SK-N-SH treated with all-trans-retinoic acid at 6 μM for 48 hours (cell line): ENCODE measurements at regions not wholly inside any gene's neighbourhood (a gene's known extent, or its start where the extent isn't known, plus 50 kb on each side); places are given as distances from the start of the nearest gene placed in this dataset.

ENCODE experiments used
- ATAC-seq: fragments of 200-7000 bp; cut with Tn5 transposase; 3 replicates; pipeline ENCODE4 v1.9.1; 2020; ENCODE audit warnings: mild to moderate bottlenecking, moderate library complexity
- ARNTL ChIP-seq: fragments of 450-650 bp; formaldehyde crosslinking; IDR thresholded peaks from 2 replicates; pipeline ENCODE4 v1.5.0; 2020; ENCODE audit warnings: low read depth, mild to moderate bottlenecking, moderate library complexity, borderline replicate concordance
- BACH2 ChIP-seq: fragments of 250-450 bp; sonication (Bioruptor Pico); IDR thresholded peaks from 2 replicates; pipeline ENCODE4 v1.9.0; 2021; ENCODE audit warnings: mild to moderate bottlenecking, borderline replicate concordance
- CREB5 ChIP-seq: fragments of 250-450 bp; sonication (Bioruptor Pico); IDR thresholded peaks from 2 replicates; pipeline ENCODE4 v1.5.1; 2020; ENCODE audit warnings: low read depth, mild to moderate bottlenecking, moderate library complexity
- CSDC2 ChIP-seq: fragments of 250-450 bp; sonication (Bioruptor Pico); IDR thresholded peaks from 2 replicates; pipeline ENCODE4 v1.5.0; 2020; ENCODE audit warnings: mild to moderate bottlenecking, moderate library complexity
- CSRNP3 ChIP-seq: fragments of 250-450 bp; sonication (Bioruptor Pico); IDR thresholded peaks from 2 replicates; pipeline ENCODE4 v1.5.1; 2021; ENCODE audit warnings: mild to moderate bottlenecking, moderate library complexity
- ESRRG ChIP-seq: fragments of 250-450 bp; sonication (Bioruptor Pico); IDR thresholded peaks from 2 replicates; pipeline ENCODE4 v1.6.1; 2021; ENCODE audit warnings: mild to moderate bottlenecking
- GLIS3 ChIP-seq: fragments of 250-450 bp; sonication (Bioruptor Pico); IDR thresholded peaks from 2 replicates; pipeline ENCODE4 v1.5.0; 2020; ENCODE audit warnings: mild to moderate bottlenecking, moderate library complexity
- ISL1 ChIP-seq: fragments of 250-450 bp; sonication (Bioruptor Pico); IDR thresholded peaks from 2 replicates; pipeline ENCODE4 v2.1.2; 2022; ENCODE audit warnings: mild to moderate bottlenecking, moderate library complexity
- OSR1 ChIP-seq: fragments of 250-450 bp; sonication (Bioruptor Pico); IDR thresholded peaks from 2 replicates; pipeline ENCODE4 v1.8.0; 2022; ENCODE audit warnings: moderate library complexity, mild to moderate bottlenecking, inconsistent platforms
- PATZ1 ChIP-seq: fragments of 250-450 bp; sonication (Bioruptor Pico); IDR thresholded peaks from 2 replicates; pipeline ENCODE4 v1.8.0; 2020; ENCODE audit warnings: mild to moderate bottlenecking, moderate library complexity, borderline replicate concordance
- PPARA ChIP-seq: fragments of 250-450 bp; sonication (Bioruptor Pico); IDR thresholded peaks from 2 replicates; pipeline ENCODE4 v1.5.0; 2020; ENCODE audit warnings: mild to moderate bottlenecking, borderline replicate concordance
- RARB ChIP-seq: fragments of 250-450 bp; sonication (Bioruptor Pico); IDR thresholded peaks from 2 replicates; pipeline ENCODE4 v1.8.0; 2021; ENCODE audit warnings: mild to moderate bottlenecking, moderate library complexity
- SNAI2 ChIP-seq: fragments of 250-450 bp; sonication (Bioruptor Pico); IDR thresholded peaks from 2 replicates; pipeline ENCODE4 v1.5.0; 2020; ENCODE audit warnings: mild to moderate bottlenecking, moderate library complexity
- TCF4 ChIP-seq: fragments of 250-450 bp; sonication (Bioruptor Pico); IDR thresholded peaks from 2 replicates; pipeline ENCODE4 v1.8.0; 2021; ENCODE audit warnings: mild to moderate bottlenecking, moderate library complexity, borderline replicate concordance
- TOX ChIP-seq: fragments of 250-450 bp; sonication (Bioruptor Pico); IDR thresholded peaks from 2 replicates; pipeline ENCODE4 v1.8.0; 2021; ENCODE audit warnings: mild to moderate bottlenecking, moderate library complexity, borderline replicate concordance
- TSHZ2 ChIP-seq: fragments of 250-450 bp; sonication (Bioruptor Pico); IDR thresholded peaks from 2 replicates; pipeline ENCODE4 v1.5.0; 2020; ENCODE audit warnings: mild to moderate bottlenecking, moderate library complexity
- ZC3H10 ChIP-seq: fragments of 250-450 bp; sonication (Bioruptor Pico); IDR thresholded peaks from 2 replicates; pipeline ENCODE4 v1.5.1; 2021; ENCODE audit warnings: mild to moderate bottlenecking, moderate library complexity
- ZFP3 ChIP-seq: fragments of 250-450 bp; sonication (Bioruptor Pico); IDR thresholded peaks from 2 replicates; pipeline ENCODE4 v1.5.0; 2020; ENCODE audit warnings: mild to moderate bottlenecking, moderate library complexity
- ZFP30 ChIP-seq: fragments of 450-650 bp; formaldehyde crosslinking; IDR thresholded peaks from 2 replicates; pipeline ENCODE4 v1.5.0; 2022; ENCODE audit warnings: mild to moderate bottlenecking, moderate library complexity
- ZNF565 ChIP-seq: fragments of 450-650 bp; formaldehyde crosslinking; conservative IDR thresholded peaks from 2 replicates; pipeline ENCODE4 v1.5.0; 2020; ENCODE audit warnings: low read depth, mild to moderate bottlenecking, moderate library complexity
- ZNF70 ChIP-seq: fragments of 450-650 bp; formaldehyde crosslinking; IDR thresholded peaks from 2 replicates; pipeline ENCODE4 v1.5.0; 2020; ENCODE audit warnings: mild to moderate bottlenecking, moderate library complexity
- ZNF8 ChIP-seq: fragments of 450-650 bp; formaldehyde crosslinking; IDR thresholded peaks from 2 replicates; pipeline ENCODE4 v1.5.0; 2020; ENCODE audit warnings: mild to moderate bottlenecking, moderate library complexity
- TF ChIP-seq, protein P1 (sequence below): fragments of 250-450 bp; sonication (Bioruptor Pico); IDR thresholded peaks from 2 replicates; pipeline ENCODE4 v1.8.0; 2021; ENCODE audit warnings: low read depth, mild to moderate bottlenecking, moderate library complexity, borderline replicate concordance

DNA sequence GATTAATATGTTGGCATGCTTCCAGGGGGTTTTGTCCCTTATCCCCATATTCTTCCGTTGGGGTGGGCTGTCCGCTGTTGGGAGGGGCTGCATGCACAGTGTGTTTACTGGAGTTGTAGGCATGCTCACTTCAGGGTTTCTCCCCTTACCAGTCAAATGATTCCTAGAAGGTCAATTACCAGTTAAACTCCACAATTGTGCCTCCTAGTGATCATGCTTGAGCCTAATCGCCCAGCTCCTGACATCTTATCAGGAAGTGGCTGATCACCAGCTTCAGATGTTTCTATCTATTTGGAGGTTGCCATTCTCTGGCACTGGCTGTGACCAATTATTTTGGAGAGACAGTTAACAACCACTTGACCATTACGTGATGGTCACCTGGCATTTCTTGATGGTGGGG is 1090.0 kb downstream of the SLITRK5 start (continued):
- TF ChIP-seq ISL1 (CRISPR knock-in tag), result no peak
- TF ChIP-seq TOX (CRISPR knock-in tag), result no peak
- TF ChIP-seq GLIS3 (CRISPR knock-in tag), result no peak
- no peak for TF ChIP-seq ZNF565 (CRISPR knock-in tag)
- TF ChIP-seq ZFP30 (CRISPR knock-in tag), result no peak
- no peak for TF ChIP-seq RARB (CRISPR knock-in tag)
- no peak for TF ChIP-seq OSR1 (CRISPR knock-in tag)
- TF ChIP-seq, all 23 proteins: peak for 0

- no peak for TF ChIP-seq ZFP3 (CRISPR knock-in tag)
- TF ChIP-seq, protein P1, sequence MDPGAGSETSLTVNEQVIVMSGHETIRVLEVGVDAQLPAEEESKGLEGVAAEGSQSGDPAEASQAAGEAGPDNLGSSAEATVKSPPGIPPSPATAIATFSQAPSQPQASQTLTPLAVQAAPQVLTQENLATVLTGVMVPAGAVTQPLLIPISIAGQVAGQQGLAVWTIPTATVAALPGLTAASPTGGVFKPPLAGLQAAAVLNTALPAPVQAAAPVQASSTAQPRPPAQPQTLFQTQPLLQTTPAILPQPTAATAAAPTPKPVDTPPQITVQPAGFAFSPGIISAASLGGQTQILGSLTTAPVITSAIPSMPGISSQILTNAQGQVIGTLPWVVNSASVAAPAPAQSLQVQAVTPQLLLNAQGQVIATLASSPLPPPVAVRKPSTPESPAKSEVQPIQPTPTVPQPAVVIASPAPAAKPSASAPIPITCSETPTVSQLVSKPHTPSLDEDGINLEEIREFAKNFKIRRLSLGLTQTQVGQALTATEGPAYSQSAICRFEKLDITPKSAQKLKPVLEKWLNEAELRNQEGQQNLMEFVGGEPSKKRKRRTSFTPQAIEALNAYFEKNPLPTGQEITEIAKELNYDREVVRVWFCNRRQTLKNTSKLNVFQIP (CRISPR knock-in tag), result no peak
- no peak for TF ChIP-seq ZNF70 (CRISPR knock-in tag)
- no peak for TF ChIP-seq CSDC2 (CRISPR knock-in tag)
- no peak for TF ChIP-seq RARB (CRISPR knock-in tag)
- no peak for TF ChIP-seq PATZ1 (CRISPR knock-in tag)
- no peak for TF ChIP-seq ZC3H10 (CRISPR knock-in tag)
- TF ChIP-seq SNAI2 (CRISPR knock-in tag), result no peak
- TF ChIP-seq ZNF565 (CRISPR knock-in tag), result no peak
- TF ChIP-seq ARNTL (CRISPR knock-in tag), result no peak
- TF ChIP-seq CSRNP3 (CRISPR knock-in tag), result no peak
- TF ChIP-seq TSHZ2 (CRISPR knock-in tag), result no peak
- no peak for TF ChIP-seq TCF4 (CRISPR knock-in tag)
- no peak for TF ChIP-seq GLIS3 (CRISPR knock-in tag)
- TF ChIP-seq PPARA, result no peak
- no peak for TF ChIP-seq ESRRG (CRISPR knock-in tag)
- TF ChIP-seq ZNF8, result no peak
- no peak for TF ChIP-seq BACH2 (CRISPR knock-in tag)
- TF ChIP-seq ZFP30 (CRISPR knock-in tag), result no peak
- TF ChIP-seq CREB5 (CRISPR knock-in tag), result no peak
- ATAC-seq, result no peak
These were observed 1092.9 kb downstream of the SLITRK5 start for GRCh38 chr13:88764103-88764502.

DNA sequence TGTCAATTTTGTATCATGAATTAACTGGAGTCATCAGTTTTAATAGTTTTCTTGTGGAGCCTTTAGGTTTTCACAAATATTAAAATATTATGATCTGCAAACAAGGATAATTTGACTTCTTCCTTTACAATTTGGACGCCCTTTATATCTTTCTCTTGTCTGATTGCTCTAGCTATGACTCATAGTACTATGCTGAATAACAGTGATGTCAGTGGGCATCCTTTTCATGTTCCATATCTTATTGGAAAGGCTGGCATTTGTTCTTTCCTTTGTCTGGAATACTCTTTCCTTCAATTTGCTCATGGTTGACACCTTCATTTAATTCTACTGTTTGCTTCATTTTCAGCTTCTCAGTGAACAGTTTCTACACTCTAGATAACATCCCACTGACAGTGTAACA is 1129.3 kb downstream of the SLITRK5 start:
- no peak for TF ChIP-seq ZFP3 (CRISPR knock-in tag)
- no peak for TF ChIP-seq GLIS3 (CRISPR knock-in tag)
- no peak for TF ChIP-seq PATZ1 (CRISPR knock-in tag)
- TF ChIP-seq CREB5 (CRISPR knock-in tag), result no peak
- TF ChIP-seq ESRRG (CRISPR knock-in tag), result no peak
- no peak for ATAC-seq
